NB4 (cell line): ENCODE measurements at regions not wholly inside any gene's neighbourhood (a gene's known extent, or its start where the extent isn't known, plus 50 kb on each side); places are given as distances from the start of the nearest gene placed in this dataset.
A peak's percentile ranks its signal among the peaks of the same experiment; 100 is the strongest.

Experiments used
- DNase-seq: peaks from one replicate; pipeline ENCODE4 v3.0.0; 2010; ENCODE audit warnings: low read depth
- H3K4me3 ChIP-seq: one replicate; pipeline ENCODE4 v1.5.1; 2011; ENCODE audit warnings: mild to moderate bottlenecking, low read depth, low read length, moderate library complexity
- MYC ChIP-seq: IDR thresholded peaks from 2 replicates; pipeline ENCODE4 v1.6.1; 2011; ENCODE audit warnings: low read depth, low read length
- POLR2A ChIP-seq: IDR thresholded peaks from 2 replicates; pipeline ENCODE4 v1.6.1; 2011; ENCODE audit warnings: mild to moderate bottlenecking; ENCODE audit not compliant: insufficient read length; ENCODE audit errors: extremely low read depth
- TF ChIP-seq, protein P1 (sequence below): IDR thresholded peaks from one replicate; pipeline ENCODE4 v1.5.1; 2012; ENCODE audit warnings: low read depth, low read length
- TF ChIP-seq, protein P2 (sequence below): IDR thresholded peaks from 2 replicates; pipeline ENCODE4 v1.6.1; 2011; ENCODE audit warnings: low read depth, low read length

DNA sequence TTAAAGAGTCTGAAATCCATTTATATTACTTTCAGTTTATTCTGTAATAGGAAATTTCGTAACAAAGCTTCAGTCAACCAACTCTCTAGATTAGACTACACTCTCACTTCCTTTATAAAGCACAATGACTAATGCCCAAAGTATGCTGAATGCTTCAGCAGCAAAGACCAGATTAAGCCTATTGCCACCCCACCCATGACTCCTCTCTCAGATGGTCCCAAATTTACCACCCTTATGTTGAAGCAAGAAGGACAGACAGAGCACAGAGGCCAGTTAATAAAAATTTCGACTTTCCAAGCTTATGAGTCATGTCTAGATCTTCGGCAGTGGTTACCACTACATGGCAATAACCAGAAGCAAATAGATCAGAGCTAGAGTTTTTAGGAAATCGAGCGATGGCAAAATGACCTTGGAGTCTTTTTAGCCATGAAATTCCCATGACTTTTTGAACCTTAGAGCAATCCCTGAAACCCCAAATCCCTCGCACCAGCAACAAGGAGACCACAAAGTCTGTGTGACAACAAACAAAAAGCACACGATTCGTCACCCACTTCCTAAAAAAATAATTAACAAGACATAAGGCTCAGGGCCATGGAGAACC lies 287.8 kb upstream of the RASA1 start:
- peak; percentile 87 for DNase-seq
- TF ChIP-seq, protein P1, sequence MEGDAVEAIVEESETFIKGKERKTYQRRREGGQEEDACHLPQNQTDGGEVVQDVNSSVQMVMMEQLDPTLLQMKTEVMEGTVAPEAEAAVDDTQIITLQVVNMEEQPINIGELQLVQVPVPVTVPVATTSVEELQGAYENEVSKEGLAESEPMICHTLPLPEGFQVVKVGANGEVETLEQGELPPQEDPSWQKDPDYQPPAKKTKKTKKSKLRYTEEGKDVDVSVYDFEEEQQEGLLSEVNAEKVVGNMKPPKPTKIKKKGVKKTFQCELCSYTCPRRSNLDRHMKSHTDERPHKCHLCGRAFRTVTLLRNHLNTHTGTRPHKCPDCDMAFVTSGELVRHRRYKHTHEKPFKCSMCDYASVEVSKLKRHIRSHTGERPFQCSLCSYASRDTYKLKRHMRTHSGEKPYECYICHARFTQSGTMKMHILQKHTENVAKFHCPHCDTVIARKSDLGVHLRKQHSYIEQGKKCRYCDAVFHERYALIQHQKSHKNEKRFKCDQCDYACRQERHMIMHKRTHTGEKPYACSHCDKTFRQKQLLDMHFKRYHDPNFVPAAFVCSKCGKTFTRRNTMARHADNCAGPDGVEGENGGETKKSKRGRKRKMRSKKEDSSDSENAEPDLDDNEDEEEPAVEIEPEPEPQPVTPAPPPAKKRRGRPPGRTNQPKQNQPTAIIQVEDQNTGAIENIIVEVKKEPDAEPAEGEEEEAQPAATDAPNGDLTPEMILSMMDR = no peak
- peak overlapping the region; percentile 35 for H3K4me3 ChIP-seq

DNA sequence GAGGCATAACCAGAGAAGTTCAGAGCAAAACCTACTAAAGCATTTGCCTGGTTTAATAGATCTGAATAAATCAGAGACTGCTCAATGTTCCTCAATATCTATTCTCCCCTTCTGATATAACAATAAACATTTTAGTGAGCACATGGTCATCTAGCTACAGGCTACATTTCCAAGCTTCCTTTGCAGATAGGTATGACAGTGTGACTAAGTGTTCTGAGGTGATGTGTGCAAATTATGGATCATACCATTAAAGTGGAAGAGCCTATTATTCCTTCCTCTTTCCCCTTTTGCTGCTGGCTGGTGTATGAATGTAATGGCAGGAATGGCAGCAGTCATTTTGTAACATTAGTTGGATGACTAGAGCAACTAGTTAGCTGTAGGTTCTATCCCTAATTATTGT lies 285.8 kb upstream of the RASA1 start:
- no peak overlapping the region for H3K4me3 ChIP-seq
- DNase-seq = no peak
- TF ChIP-seq POLR2A = no peak
- no peak for TF ChIP-seq MYC
- TF ChIP-seq, protein P1 = no peak
- TF ChIP-seq, protein P2, sequence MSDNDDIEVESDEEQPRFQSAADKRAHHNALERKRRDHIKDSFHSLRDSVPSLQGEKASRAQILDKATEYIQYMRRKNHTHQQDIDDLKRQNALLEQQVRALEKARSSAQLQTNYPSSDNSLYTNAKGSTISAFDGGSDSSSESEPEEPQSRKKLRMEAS = no peak

DNA sequence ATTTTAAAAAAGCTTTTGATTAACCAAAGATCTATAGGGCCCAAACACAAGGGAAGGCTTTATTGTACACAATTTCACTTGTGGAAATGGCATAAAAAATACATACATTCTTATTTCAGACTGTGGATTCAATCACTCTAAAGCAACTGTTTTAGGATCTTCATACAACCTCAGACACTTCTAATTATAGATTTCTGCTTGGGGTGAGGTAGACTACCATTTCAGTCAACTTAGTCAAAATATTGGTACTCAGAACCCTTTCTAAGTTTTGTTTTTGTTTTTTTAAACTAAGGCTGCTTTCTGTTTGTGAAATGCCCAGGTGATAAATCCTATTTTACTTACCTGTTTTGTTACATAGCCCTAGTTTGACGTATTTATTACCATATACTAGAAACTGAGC lies 284.5 kb upstream of the RASA1 start:
- no peak for DNase-seq
- no peak overlapping the region for H3K4me3 ChIP-seq
- TF ChIP-seq, protein P2 = no peak
- TF ChIP-seq POLR2A = no peak
- TF ChIP-seq MYC = no peak
- TF ChIP-seq, protein P1 = no peak

DNA sequence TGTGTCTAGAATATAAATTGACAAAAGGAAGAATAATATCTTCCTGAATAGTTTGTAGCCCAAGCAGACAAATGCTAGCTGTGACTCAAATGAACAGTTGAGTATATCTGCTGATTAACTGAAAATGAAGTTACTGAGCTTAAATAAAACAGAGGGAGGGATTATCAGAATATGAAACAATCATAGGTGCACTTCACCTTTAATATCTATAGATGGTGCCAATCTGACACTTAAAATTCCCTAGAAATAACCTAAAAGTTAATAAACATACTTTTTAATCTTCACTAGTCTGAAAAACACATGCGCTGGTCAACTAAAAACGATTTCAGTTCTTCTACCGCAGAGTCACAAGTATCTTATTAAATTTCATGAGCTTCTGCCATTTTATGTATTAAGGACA lies 280.8 kb upstream of the RASA1 start:
- H3K4me3 ChIP-seq = no peak overlapping the region
- TF ChIP-seq, protein P1 = no peak
- no peak for TF ChIP-seq POLR2A
- no peak for TF ChIP-seq MYC
- TF ChIP-seq, protein P2 = no peak
- DNase-seq = no peak

DNA sequence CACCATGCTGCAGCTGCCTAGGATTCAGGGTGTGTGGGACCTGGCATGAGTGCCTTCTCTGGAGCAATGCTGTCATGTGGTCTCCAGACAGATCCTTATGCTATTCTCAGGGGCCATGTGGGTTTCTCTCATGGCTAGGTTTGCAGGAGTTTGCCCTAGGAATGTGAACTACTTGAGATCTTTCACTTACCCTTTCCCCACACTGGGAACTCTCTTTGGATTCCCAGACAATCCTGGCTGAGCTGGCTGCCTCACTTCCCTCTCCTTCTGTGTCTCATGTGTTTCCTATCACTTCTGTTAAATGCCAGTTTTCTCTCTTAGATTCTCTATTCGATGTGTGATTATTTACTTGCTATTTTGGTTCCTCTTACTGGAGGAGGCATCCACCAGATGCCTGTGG lies 270.2 kb upstream of the RASA1 start:
- no peak for DNase-seq
- TF ChIP-seq, protein P2 = no peak
- no peak for TF ChIP-seq POLR2A
- TF ChIP-seq, protein P1 = no peak
- no peak for TF ChIP-seq MYC
- H3K4me3 ChIP-seq = no peak overlapping the region

DNA sequence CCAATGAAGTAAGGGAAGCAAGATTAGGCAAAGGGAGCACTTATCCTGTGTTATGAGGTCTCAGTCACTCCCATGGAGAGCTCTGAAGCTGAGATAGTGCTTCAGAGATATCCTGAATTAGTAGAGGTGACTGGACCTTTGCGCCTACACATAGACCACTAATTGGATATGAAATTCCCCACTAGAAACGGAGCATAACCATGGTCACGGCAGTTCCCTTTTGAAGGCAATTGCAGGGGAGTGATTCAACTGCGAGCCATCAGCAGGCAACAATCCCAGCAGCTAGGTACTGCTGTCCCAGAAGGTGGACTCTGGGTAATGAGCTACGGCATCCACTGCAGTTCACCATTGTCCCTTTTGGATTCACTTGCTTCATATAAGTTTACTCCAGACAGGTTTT lies 267.7 kb upstream of the RASA1 start:
- TF ChIP-seq, protein P2 = no peak
- TF ChIP-seq POLR2A (no peak), MYC (no peak)
- TF ChIP-seq, protein P1 = no peak
- DNase-seq = no peak
- no peak overlapping the region for H3K4me3 ChIP-seq
